Thyroid gland (tissue), 4 donors: ENCODE measurements at regions not wholly inside any gene's neighbourhood (a gene's known extent, or its start where the extent isn't known, plus 50 kb on each side); places are given as distances from the start of the nearest gene placed in this dataset.

ENCODE experiments used
- DNase-seq, 2 donors: peaks; one replicate each; pipeline ENCODE4 v3.0.0-alpha.2; 2019
- H3K27ac ChIP-seq, 3 donors: fragments of 200-600 bp; sonication (generic); 1 replicate in 2 of 3; 2 replicates in 1 of 3; pipeline ENCODE4 v1.5.1; 2016 to 2019; ENCODE audit warnings: mild to moderate bottlenecking in 1 of 3, moderate library complexity in 1 of 3
- H3K27me3 ChIP-seq: fragments of 200-600 bp; sonication (generic); one replicate; pipeline ENCODE4 v1.5.1; 2019
- H3K36me3 ChIP-seq, 2 donors: fragments of 200-600 bp; sonication (generic); one replicate each; pipeline ENCODE4 v1.5.1; 2016 to 2019
- H3K4me1 ChIP-seq, 2 donors: fragments of 200-600 bp; sonication (generic); one replicate each; pipeline ENCODE4 v1.5.1; 2017 to 2019
- H3K4me3 ChIP-seq, 3 donors: fragments of 200-600 bp; sonication (generic); replicated peaks in 1 of 3; 1 replicate in 2 of 3; 2 replicates in 1 of 3; pipeline ENCODE4 v1.5.1; 2016; ENCODE audit warnings: mild to moderate bottlenecking in 1 of 3
- H3K9me3 ChIP-seq: fragments of 200-600 bp; sonication (generic); one replicate; pipeline ENCODE4 v1.5.1; 2017
- POLR2A ChIP-seq, 2 donors: fragments of 450-650 bp; IDR thresholded peaks; one replicate each; pipeline ENCODE4 v1.6.1; 2017; ENCODE audit warnings: antibody characterized with exemption in 2 of 2, mild to moderate bottlenecking in 2 of 2, moderate library complexity in 1 of 2
- WGBS, 2 donors: methylation state at CpG; one replicate each; pipeline ENCODE4 v1.1.5; 2017; 5-methylcytosine and 5-hydroxymethylcytosine counted together
- intact Hi-C: fragments of 100-400 bp; cut with DNase I; formaldehyde crosslinking; loops from one replicate; pipeline ENCODE4 v1.15.1; 2023
- TF ChIP-seq, protein P1 (sequence below), 6 experiments: fragments of 200-600 bp in 3 of 6; fragments of 450-650 bp in 3 of 6; sonication (generic) in 3 of 6; IDR thresholded peaks; one replicate each; pipeline ENCODE4 v1.5.1; 2016 to 2019; ENCODE audit warnings: antibody characterized with exemption in 6 of 6, mild to moderate bottlenecking in 2 of 6, inconsistent platforms in 1 of 6, moderate library complexity in 1 of 6

DNA sequence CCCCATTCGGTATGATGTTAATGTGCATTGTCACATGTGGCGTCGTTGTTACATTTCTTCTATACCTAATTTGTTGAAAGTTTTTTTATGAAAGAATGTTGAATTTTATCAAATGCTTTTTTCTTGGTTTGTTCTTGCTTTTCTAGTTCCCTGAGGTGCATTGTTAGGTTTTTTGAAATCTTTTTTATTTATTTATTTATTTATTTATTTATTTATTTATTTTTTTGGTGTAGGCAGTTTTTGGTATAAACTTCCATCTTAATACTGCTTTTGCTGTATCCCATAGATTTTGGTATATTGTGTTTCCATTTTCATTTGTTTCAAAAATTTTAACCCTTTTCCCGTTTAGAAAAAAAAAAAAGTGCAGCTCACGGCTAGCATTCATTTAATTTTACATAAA is 121.1 kb upstream of the HMGA2 start:
- Histone ChIP-seq H3K4me3 (no peak overlapping the region), H3K27me3 (no peaks in the 10 kb centered on the region), H3K27ac (no peak overlapping the region), H3K36me3 (no peaks in the 10 kb centered on the region), H3K9me3 (no peaks in the 10 kb centered on the region), H3K4me1 (no peaks in the 10 kb centered on the region)
- no peak for DNase-seq
- WGBS, 2 donors, result 97 to 99% methylated on average over 5 of the region's 5 CpGs
- intact Hi-C loops, result no loop called here
- TF ChIP-seq, protein P1, sequence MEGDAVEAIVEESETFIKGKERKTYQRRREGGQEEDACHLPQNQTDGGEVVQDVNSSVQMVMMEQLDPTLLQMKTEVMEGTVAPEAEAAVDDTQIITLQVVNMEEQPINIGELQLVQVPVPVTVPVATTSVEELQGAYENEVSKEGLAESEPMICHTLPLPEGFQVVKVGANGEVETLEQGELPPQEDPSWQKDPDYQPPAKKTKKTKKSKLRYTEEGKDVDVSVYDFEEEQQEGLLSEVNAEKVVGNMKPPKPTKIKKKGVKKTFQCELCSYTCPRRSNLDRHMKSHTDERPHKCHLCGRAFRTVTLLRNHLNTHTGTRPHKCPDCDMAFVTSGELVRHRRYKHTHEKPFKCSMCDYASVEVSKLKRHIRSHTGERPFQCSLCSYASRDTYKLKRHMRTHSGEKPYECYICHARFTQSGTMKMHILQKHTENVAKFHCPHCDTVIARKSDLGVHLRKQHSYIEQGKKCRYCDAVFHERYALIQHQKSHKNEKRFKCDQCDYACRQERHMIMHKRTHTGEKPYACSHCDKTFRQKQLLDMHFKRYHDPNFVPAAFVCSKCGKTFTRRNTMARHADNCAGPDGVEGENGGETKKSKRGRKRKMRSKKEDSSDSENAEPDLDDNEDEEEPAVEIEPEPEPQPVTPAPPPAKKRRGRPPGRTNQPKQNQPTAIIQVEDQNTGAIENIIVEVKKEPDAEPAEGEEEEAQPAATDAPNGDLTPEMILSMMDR (IDR thresholded peaks at IDR 0.05), result no peak
- TF ChIP-seq POLR2A (IDR thresholded peaks at IDR 0.05), result no peak

DNA sequence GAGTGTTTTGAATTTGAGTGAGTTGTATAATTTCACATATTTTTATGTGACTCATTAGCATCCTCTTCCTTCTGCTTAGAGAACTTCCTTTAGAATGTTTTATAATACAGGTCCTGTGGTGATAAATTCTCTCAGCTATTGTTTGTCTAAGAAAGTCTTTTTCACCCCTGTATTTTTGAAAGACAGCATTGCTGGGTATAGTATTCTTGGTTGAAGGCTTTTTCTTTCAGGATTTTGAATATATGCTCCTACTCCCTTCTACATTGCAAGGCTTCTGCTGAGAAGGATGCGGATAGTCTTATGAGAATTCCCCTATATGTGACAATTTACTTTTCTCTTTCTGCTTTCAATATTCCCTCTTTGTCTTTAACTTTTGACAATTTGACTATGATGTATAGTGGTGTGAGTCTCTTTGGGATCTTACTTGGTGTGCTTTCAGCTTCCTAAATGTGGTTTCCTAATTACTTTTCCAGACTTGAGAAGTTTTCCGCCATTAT is 118.9 kb upstream of the HMGA2 start:
- Histone ChIP-seq H3K27me3 (no peaks in the 10 kb centered on the region), H3K36me3 (no peaks in the 10 kb centered on the region), H3K27ac (no peak overlapping the region), H3K4me3 (no peak overlapping the region), H3K4me1 (no peaks in the 10 kb centered on the region), H3K9me3 (no peaks in the 10 kb centered on the region)
- WGBS, 2 donors, result 91 to 98% methylated on average over 2 of the region's 2 CpGs
- no peak for DNase-seq
- TF ChIP-seq POLR2A (IDR thresholded peaks at IDR 0.05), result no peak
- TF ChIP-seq, protein P1 (IDR thresholded peaks at IDR 0.05), result no peak
- intact Hi-C loops, result no loop called here

DNA sequence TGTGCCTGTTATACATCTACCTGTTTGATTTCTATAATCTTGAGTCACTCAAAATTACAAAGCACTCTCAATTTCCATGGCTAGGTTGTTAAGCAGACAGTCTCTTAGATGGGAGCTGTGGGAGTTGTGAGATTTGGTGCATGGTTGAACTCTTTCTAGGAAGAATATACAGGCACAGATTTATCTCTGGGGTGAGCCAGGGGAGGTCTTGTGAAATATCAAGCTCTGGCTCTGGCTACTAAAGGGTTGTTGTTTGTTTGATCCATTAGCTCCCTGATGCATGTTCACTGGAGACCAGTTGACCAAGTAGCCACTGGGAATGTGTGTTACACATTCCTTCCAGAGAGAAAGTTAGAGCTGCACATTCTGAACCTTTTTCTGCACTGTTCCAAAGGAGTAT is 117.2 kb upstream of the HMGA2 start:
- intact Hi-C loops, result no loop called here
- H3K36me3 ChIP-seq, result no peaks in the 10 kb centered on the region
- no peak for TF ChIP-seq POLR2A (IDR thresholded peaks at IDR 0.05)
- TF ChIP-seq, protein P1 (IDR thresholded peaks at IDR 0.05), result no peak

DNA sequence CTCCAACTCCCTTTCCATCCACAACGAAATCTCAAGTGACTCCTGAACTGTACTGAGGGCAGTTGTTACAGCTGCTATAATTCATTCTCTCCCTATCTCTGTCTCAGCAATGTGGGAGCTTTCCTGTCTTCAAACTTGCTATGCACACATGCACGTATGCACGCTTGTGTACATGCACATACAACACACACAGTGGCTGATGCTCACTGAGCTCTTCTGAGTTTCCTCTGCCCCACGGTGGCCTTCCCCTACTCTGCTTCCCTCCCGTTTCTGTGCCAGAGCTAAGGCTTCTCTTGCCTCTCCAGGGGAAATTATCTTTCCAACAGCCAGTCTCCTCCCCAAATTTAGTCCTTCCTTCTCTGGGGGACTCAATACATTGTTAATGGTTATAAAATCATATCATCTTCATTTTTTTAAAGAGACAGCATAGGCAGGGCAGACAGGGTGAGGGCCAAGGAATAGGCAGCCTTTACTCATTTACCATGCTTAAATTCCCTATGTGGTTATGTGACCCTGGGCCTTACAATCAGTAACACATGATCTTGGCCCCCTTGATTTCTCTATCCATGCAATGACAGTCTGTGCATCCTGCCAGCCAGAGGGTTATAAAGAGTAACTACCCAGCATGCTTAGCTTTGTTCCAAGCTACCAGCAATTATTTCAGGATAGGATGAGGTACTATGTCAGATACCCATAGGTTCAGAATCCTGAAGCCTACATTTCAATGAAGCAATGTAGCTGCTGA is 111.9 kb upstream of the HMGA2 start:
- H3K9me3 ChIP-seq, result no peaks in the 10 kb centered on the region
- no peak for TF ChIP-seq POLR2A (IDR thresholded peaks at IDR 0.05)
- TF ChIP-seq, protein P1 (IDR thresholded peaks at IDR 0.05), result no peak
- DNase-seq, result no peak
- 74 to 80% methylated on average over 5 of the region's 5 CpGs for WGBS, 2 donors
- H3K4me3 ChIP-seq, result no peak overlapping the region
- H3K27ac ChIP-seq, result no peak overlapping the region
- no peaks in the 10 kb centered on the region for H3K27me3 ChIP-seq
- intact Hi-C loops, result no loop called here
- no peaks in the 10 kb centered on the region for H3K4me1 ChIP-seq
- no peaks in the 10 kb centered on the region for H3K36me3 ChIP-seq

More for the DNA sequence above, 117.2 kb upstream of the HMGA2 start:
- no peak for DNase-seq
- Histone ChIP-seq H3K27ac (no peak overlapping the region), H3K4me3 (no peak overlapping the region), H3K27me3 (no peaks in the 10 kb centered on the region), H3K4me1 (no peaks in the 10 kb centered on the region), H3K9me3 (no peaks in the 10 kb centered on the region)

DNA sequence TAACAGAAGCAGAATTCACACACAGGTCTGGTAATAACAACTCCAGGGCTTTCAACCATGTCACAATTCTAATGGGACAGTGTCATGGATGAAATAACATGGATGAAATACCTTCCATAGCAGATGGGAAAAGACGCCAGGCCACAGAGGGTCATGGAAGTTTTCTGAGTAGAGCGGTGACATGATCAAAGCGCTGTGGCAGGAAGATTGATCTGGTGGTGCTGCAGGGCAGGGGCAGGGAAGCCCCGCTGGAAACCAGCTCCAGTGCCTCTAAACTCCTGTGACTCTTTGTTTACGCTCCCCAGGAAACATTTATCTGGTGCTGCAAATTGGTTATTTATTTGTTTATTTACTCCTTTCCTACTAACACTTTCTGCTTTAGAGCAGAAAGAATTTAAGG is 108.3 kb upstream of the HMGA2 start:
- no peak for DNase-seq
- 88% methylated on average over 5 of the region's 5 CpGs for WGBS, 2 donors

More for the DNA sequence above, 108.3 kb upstream of the HMGA2 start:
- intact Hi-C loops, result no loop called here
- Histone ChIP-seq H3K9me3 (no peaks in the 10 kb centered on the region), H3K4me1 (no peaks in the 10 kb centered on the region), H3K4me3 (no peak overlapping the region), H3K27me3 (no peaks in the 10 kb centered on the region), H3K27ac (no peak overlapping the region), H3K36me3 (no peaks in the 10 kb centered on the region)
- no peak for TF ChIP-seq POLR2A (IDR thresholded peaks at IDR 0.05)
- TF ChIP-seq, protein P1 (IDR thresholded peaks at IDR 0.05), result no peak
